Psoas muscle (tissue), 7 donors: ENCODE measurements at regions not wholly inside any gene's neighbourhood (a gene's known extent, or its start where the extent isn't known, plus 50 kb on each side); places are given as distances from the start of the nearest gene placed in this dataset.

Source experiments
- ATAC-seq, 4 donors: fragments of 200-7000 bp; cut with Tn5 transposase; one replicate each; pipeline ENCODE4 v1.9.1; 2020; ENCODE audit warnings: moderate library complexity in 3 of 4, mild to moderate bottlenecking in 2 of 4
- DNase-seq, 2 donors: peaks; one replicate each; pipeline ENCODE4 v3.0.0-alpha.2; 2020
- H3K27ac ChIP-seq: fragments of 200-600 bp; one replicate; pipeline ENCODE4 v1.8.0; 2022
- H3K27me3 ChIP-seq, 3 donors: fragments of 200-600 bp in 1 of 3; one replicate each; pipeline versions ENCODE4 v1.6.1 to v1.8.0; 2013 to 2022; ENCODE audit warnings: low read length in 2 of 3, mild to moderate bottlenecking in 2 of 3, moderate library complexity in 1 of 3; ENCODE audit not compliant: insufficient read depth in 3 of 3
- H3K36me3 ChIP-seq, 2 donors: fragments of 200-600 bp in 1 of 2; one replicate each; pipeline versions ENCODE4 v1.6.1 to v1.8.0; 2013 to 2022; ENCODE audit warnings: low read depth in 1 of 2, mild to moderate bottlenecking in 1 of 2, moderate library complexity in 1 of 2; ENCODE audit not compliant: insufficient read depth in 1 of 2
- H3K4me1 ChIP-seq: fragments of 200-600 bp; one replicate; pipeline ENCODE4 v1.8.0; 2022
- H3K4me3 ChIP-seq: fragments of 200-600 bp; one replicate; pipeline ENCODE4 v1.8.0; 2022; ENCODE audit warnings: mild to moderate bottlenecking
- H3K9me3 ChIP-seq: fragments of 200-600 bp; one replicate; pipeline ENCODE4 v1.8.0; 2022
- CTCF ChIP-seq: fragments of 200-600 bp; IDR thresholded peaks from one replicate; pipeline ENCODE4 v1.8.0; 2022; ENCODE audit warnings: antibody characterized with exemption
- WGBS, 3 donors: extraction: QIAGEN DNeasy Blood & Tissue Kit; methylation state at CpG; one replicate each; pipeline versions ENCODE4 v1.1.6 to v1.1.7; 2013; 5-methylcytosine and 5-hydroxymethylcytosine counted together
- intact Hi-C, 2 donors: fragments of 100-400 bp; cut with DNase I; formaldehyde crosslinking; loops; one replicate each; pipeline versions ENCODE4 v1.11.0 to v1.14.2; 2022
- donor health status: healthy with polysubstance abuse.
- donor health status: DM: no; HTN: no; CAD: no; lungs with moderate emphysema.
- donor health status: Bipolar disorder and iron deficiency.
- donor health status: healthy.
- donor health status: DM: yes; HTN: yes; CAD: no.
- donor health status: DM: no; HTN: no; CAD: no.
- donor health status: DM: yes; HTN: yes; CAD: no.

- no peak overlapping the region for H3K4me3 ChIP-seq
- no peak for DNase-seq
- no peak overlapping the region for H3K27ac ChIP-seq
- 8 to 28% (median 25%) methylated on average over 1 of the region's 1 CpG for WGBS, 3 donors
- intact Hi-C loops, result no loop called here
- no peaks in the 10 kb centered on the region for H3K4me1 ChIP-seq
- no peak for TF ChIP-seq CTCF
- H3K9me3 ChIP-seq, result no peaks in the 10 kb centered on the region
- H3K27me3 ChIP-seq, result peaks cover 0 to under 1% (median 0%) of the 10 kb centered on the region in 3 donors
- no peaks in the 10 kb centered on the region for H3K36me3 ChIP-seq
- ATAC-seq, result no peak
Measured at GRCh38 chr1:30290581-30290980, 432.8 kb downstream of the MATN1 start.

- DNase-seq (no peak), ATAC-seq (no peak)
- no peaks in the 10 kb centered on the region for H3K9me3 ChIP-seq
- intact Hi-C loops, result no loop called here
- no peak overlapping the region for H3K4me3 ChIP-seq
- 82 to 87% (median 84%) methylated on average over 8 of the region's 8 CpGs for whole genome bisulfite sequencing, 3 donors
- no peak overlapping the region for H3K27ac ChIP-seq
- H3K36me3 ChIP-seq, result no peaks in the 10 kb centered on the region
- H3K4me1 ChIP-seq, result no peaks in the 10 kb centered on the region
- H3K27me3 ChIP-seq, result no peaks in the 10 kb centered on the region
- TF ChIP-seq CTCF, result no peak
Measured at GRCh38 chr1:30287976-30288375, 435.4 kb downstream of the MATN1 start.

GRCh38 chr1:30286988-30287839, 436.2 kb downstream of the MATN1 start:
- H3K27me3 ChIP-seq, result no peaks in the 10 kb centered on the region
- intact Hi-C loops, result no loop called here
- no peak for TF ChIP-seq CTCF
- no peak overlapping the region for H3K27ac ChIP-seq
- no peak overlapping the region for H3K4me3 ChIP-seq
- no peaks in the 10 kb centered on the region for H3K4me1 ChIP-seq
- DNase-seq (no peak), ATAC-seq (peak in 2 of 4 donors; percentile 49 to 67)
- H3K9me3 ChIP-seq, result no peaks in the 10 kb centered on the region
- no peaks in the 10 kb centered on the region for H3K36me3 ChIP-seq
- WGBS, 3 donors, result 52 to 57% (median 53%) methylated on average over 6 of the region's 6 CpGs

- H3K27ac ChIP-seq, result no peak overlapping the region
- H3K4me3 ChIP-seq, result no peak overlapping the region
- WGBS, 3 donors, result 60 to 69% (median 69%) methylated on average over 13 of the region's 13 CpGs
- no peaks in the 10 kb centered on the region for H3K9me3 ChIP-seq
- no peaks in the 10 kb centered on the region for H3K4me1 ChIP-seq
- H3K36me3 ChIP-seq, result no peaks in the 10 kb centered on the region
- intact Hi-C loops, result no loop called here
- ATAC-seq, result peak in 1 of 4 donors; percentile 22
- no peaks in the 10 kb centered on the region for H3K27me3 ChIP-seq
- no peak for TF ChIP-seq CTCF
- no peak for DNase-seq
Measured at GRCh38 chr1:30286241-30286987, 437.0 kb downstream of the MATN1 start.
